ENCODE measurements at regions not wholly inside any gene's neighbourhood (a gene's known extent, or its start where the extent isn't known, plus 50 kb on each side); places are given as distances from the start of the nearest gene placed in this dataset.

- TF ChIP-seq, protein P1, sequence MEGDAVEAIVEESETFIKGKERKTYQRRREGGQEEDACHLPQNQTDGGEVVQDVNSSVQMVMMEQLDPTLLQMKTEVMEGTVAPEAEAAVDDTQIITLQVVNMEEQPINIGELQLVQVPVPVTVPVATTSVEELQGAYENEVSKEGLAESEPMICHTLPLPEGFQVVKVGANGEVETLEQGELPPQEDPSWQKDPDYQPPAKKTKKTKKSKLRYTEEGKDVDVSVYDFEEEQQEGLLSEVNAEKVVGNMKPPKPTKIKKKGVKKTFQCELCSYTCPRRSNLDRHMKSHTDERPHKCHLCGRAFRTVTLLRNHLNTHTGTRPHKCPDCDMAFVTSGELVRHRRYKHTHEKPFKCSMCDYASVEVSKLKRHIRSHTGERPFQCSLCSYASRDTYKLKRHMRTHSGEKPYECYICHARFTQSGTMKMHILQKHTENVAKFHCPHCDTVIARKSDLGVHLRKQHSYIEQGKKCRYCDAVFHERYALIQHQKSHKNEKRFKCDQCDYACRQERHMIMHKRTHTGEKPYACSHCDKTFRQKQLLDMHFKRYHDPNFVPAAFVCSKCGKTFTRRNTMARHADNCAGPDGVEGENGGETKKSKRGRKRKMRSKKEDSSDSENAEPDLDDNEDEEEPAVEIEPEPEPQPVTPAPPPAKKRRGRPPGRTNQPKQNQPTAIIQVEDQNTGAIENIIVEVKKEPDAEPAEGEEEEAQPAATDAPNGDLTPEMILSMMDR (conservative IDR thresholded peaks at IDR 0.05 in 1 of 2, IDR thresholded peaks at IDR 0.05 in 1 of 2; ENCODE audit: low read depth in 1 of 2, low read length in 2 of 2): no peak
- no peak for TF ChIP-seq EZH2 (IDR thresholded peaks at IDR 0.05; ENCODE audit: low read length, missing control alignments)
Observed at GRCh38 chr1:103218821-103219220, 110.5 kb upstream of the COL11A1 start.
